T-helper 1 cell treated with Interleukin-12 subunit alpha and Interleukin-12 subunit beta and Interleukin-4 antibody, amounts not matched to agents 30 ng/mL and 1 ng/mL, for 36 hours (primary cell): ENCODE measurements at regions not wholly inside any gene's neighbourhood (a gene's known extent, or its start where the extent isn't known, plus 50 kb on each side); places are given as distances from the start of the nearest gene placed in this dataset.

ENCODE experiments used
- intact Hi-C: fragments of 100-400 bp; cut with micrococcal nuclease; formaldehyde crosslinking; loops from one replicate; pipeline ENCODE4 v1.15.1; 2024

GRCh38 chr14:76929927-76930326 lies 98.6 kb downstream of the IRF2BPL start:
- intact Hi-C loops: loop anchor here (1.0 to 2.0 kb wide), 5 partner anchors 17 to 110 kb away; no protein-coding TSS in a partner anchor

GRCh38 chr14:76927971-76928700 lies 100.4 kb downstream of the IRF2BPL start:
- intact Hi-C loops: no loop called here

GRCh38 chr14:76926521-76927251 lies 100.5 kb downstream of the LRRC74A start:
- intact Hi-C loops: loop anchor here (1.0 kb wide), 1 partner anchor 30 kb away; no protein-coding TSS in a partner anchor

GRCh38 chr14:76925097-76925441 lies 98.9 kb downstream of the LRRC74A start:
- intact Hi-C loops: no loop called here

- intact Hi-C loops: no loop called here
These were observed 98.3 kb downstream of the LRRC74A start for GRCh38 chr14:76924371-76925096.

GRCh38 chr14:76923431-76924370 lies 97.5 kb downstream of the LRRC74A start:
- intact Hi-C loops: no loop called here

- intact Hi-C loops: no loop called here
These were observed 96.4 kb downstream of the LRRC74A start for GRCh38 chr14:76922584-76922983.

GRCh38 chr14:76922092-76922491 lies 95.9 kb downstream of the LRRC74A start:
- intact Hi-C loops: no loop called here

GRCh38 chr14:76921088-76921399 lies 94.8 kb downstream of the LRRC74A start:
- intact Hi-C loops: no loop called here

- intact Hi-C loops: no loop called here
These were observed 94.3 kb downstream of the LRRC74A start for GRCh38 chr14:76920331-76921087.

- intact Hi-C loops: no loop called here
These were observed 93.5 kb downstream of the LRRC74A start for GRCh38 chr14:76919431-76920330.
